SK-N-SH (cell line): ENCODE measurements at regions not wholly inside any gene's neighbourhood (a gene's known extent, or its start where the extent isn't known, plus 50 kb on each side); places are given as distances from the start of the nearest gene placed in this dataset.

Experiments
- CTCF ChIA-PET: fragments of 300-600, 350-600 bp; formaldehyde crosslinking; extraction: SDS; loops from one replicate; lab custom pipeline; 2021; lab: Yijun Ruan, JAX
- POLR2A ChIA-PET: fragments of 350-600 bp; sonication (Branson Sonifier 250); formaldehyde crosslinking; extraction: SDS; loops from one replicate; lab custom pipeline; 2020; ENCODE audit warnings: antibody characterized with exemption, inconsistent platforms; lab: Yijun Ruan, JAX
- DNase-seq: peaks from one replicate; pipeline ENCODE4 v3.0.0; 2012
- H2AFZ ChIP-seq: fragments of 200-600 bp; sonication (generic); 2 replicates; pipeline ENCODE4 v1.8.1; 2016; ENCODE audit warnings: antibody characterized with exemption, mild to moderate bottlenecking, low read depth
- H3F3A ChIP-seq: fragments of 200-600 bp; sonication (generic); replicated peaks from 2 replicates; pipeline ENCODE3; 2016; ENCODE audit warnings: antibody characterized with exemption, mild to moderate bottlenecking; ENCODE audit not compliant: insufficient read depth
- H3K27ac ChIP-seq, 2 experiments: fragments of 200-500 bp in 1 of 2; fragments of 200-600 bp in 1 of 2; sonication (Bioruptor generic) in 1 of 2; sonication (generic), shearing (Covaris generic) in 1 of 2; 2 replicates each; pipeline versions ENCODE4 v1.5.1 to v1.6.1; 2014 to 2016; ENCODE audit warnings: low read depth in 2 of 2, inconsistent platforms in 1 of 2, low read length in 1 of 2, mild to moderate bottlenecking in 1 of 2, mixed read lengths in 1 of 2
- H3K27me3 ChIP-seq: fragments of 200-600 bp; sonication (generic), shearing (Covaris generic); 2 replicates; pipeline ENCODE4 v1.6.1; 2016; ENCODE audit warnings: mixed run types; ENCODE audit not compliant: insufficient read depth
- H3K36me3 ChIP-seq, 2 experiments: fragments of 200-500 bp in 1 of 2; fragments of 200-600 bp in 1 of 2; sonication (Bioruptor generic) in 1 of 2; sonication (generic) in 1 of 2; replicated peaks in 1 of 2; 2 replicates each; pipeline versions ENCODE3 to v1.5.1; 2014 to 2016; ENCODE audit warnings: low read length in 1 of 2, mild to moderate bottlenecking in 1 of 2; ENCODE audit not compliant: insufficient read depth in 2 of 2, control insufficient read depth in 1 of 2
- H3K4me1 ChIP-seq, 2 experiments: fragments of 200-500 bp in 1 of 2; fragments of 200-600 bp in 1 of 2; sonication (Bioruptor generic) in 1 of 2; sonication (generic), shearing (Covaris generic) in 1 of 2; 2 replicates each; pipeline versions ENCODE4 v1.5.1 to v1.6.1; 2014 to 2016; ENCODE audit warnings: low read depth in 1 of 2, low read length in 1 of 2, mixed run types in 1 of 2; ENCODE audit not compliant: insufficient read depth in 2 of 2, control insufficient read depth in 1 of 2
- H3K4me2 ChIP-seq: fragments of 200-600 bp; sonication (generic), shearing (Covaris generic); 2 replicates; pipeline ENCODE4 v1.6.1; 2017; ENCODE audit warnings: mixed run types
- H3K4me3 ChIP-seq, 2 experiments: fragments of 200-500 bp in 1 of 2; fragments of 200-600 bp in 1 of 2; sonication (Bioruptor generic) in 1 of 2; sonication (generic), shearing (Covaris generic) in 1 of 2; 2 replicates each; pipeline versions ENCODE4 v1.5.1 to v1.8.1; 2014 to 2016; ENCODE audit warnings: low read depth in 2 of 2, inconsistent platforms in 1 of 2, low read length in 1 of 2, mild to moderate bottlenecking in 1 of 2, mixed read lengths in 1 of 2, moderate library complexity in 1 of 2
- H3K79me2 ChIP-seq: fragments of 200-600 bp; sonication (generic); 2 replicates; pipeline ENCODE4 v1.8.1; 2017; ENCODE audit warnings: mild to moderate bottlenecking; ENCODE audit not compliant: insufficient read depth
- H3K9ac ChIP-seq: fragments of 200-600 bp; sonication (generic); 2 replicates; pipeline ENCODE4 v1.6.1; 2017; ENCODE audit warnings: mixed run types
- H3K9me2 ChIP-seq: fragments of 200-600 bp; sonication (generic); 2 replicates; pipeline ENCODE4 v1.6.1; 2017; ENCODE audit warnings: mixed run types
- H3K9me3 ChIP-seq: fragments of 200-600 bp; sonication (generic); 2 replicates; pipeline ENCODE4 v1.6.1; 2017; ENCODE audit warnings: mixed run types, mild to moderate bottlenecking, moderate library complexity
- H4K20me1 ChIP-seq: fragments of 200-600 bp; sonication (generic); 2 replicates; pipeline ENCODE4 v1.6.1; 2017; ENCODE audit warnings: mild to moderate bottlenecking, mixed run types; ENCODE audit not compliant: insufficient read depth
- CTCF ChIP-seq: fragments of 200-600 bp; sonication (generic); IDR thresholded peaks from 2 replicates; pipeline ENCODE4 v1.6.1; 2017; ENCODE audit warnings: antibody characterized with exemption, mild to moderate bottlenecking, moderate library complexity
- EP300 ChIP-seq, 2 experiments: IDR thresholded peaks; 2 replicates each; pipeline versions ENCODE4 v1.4.0 to v1.6.1; 2012; ENCODE audit warnings: borderline replicate concordance in 1 of 2, low read depth in 1 of 2, low read length in 1 of 2
- EZH2phosphoT487 ChIP-seq: fragments of 200-600 bp; sonication (generic); IDR thresholded peaks from 2 replicates; pipeline ENCODE4 v1.6.1; 2017; ENCODE audit warnings: low read depth, mixed run types, mild to moderate bottlenecking, antibody characterized with exemption, moderate library complexity, borderline replicate concordance
- FOXJ3 ChIP-seq: sonication (generic); formaldehyde crosslinking; IDR thresholded peaks from 2 replicates; pipeline ENCODE4 v1.5.1; 2020; ENCODE audit warnings: mild to moderate bottlenecking, missing genetic modification reagents
- FOXM1 ChIP-seq: IDR thresholded peaks from 2 replicates; pipeline ENCODE4 v1.4.0; 2012; ENCODE audit warnings: low read depth, mild to moderate bottlenecking
- GATA2 ChIP-seq: sonication (generic); formaldehyde crosslinking; IDR thresholded peaks from 2 replicates; pipeline ENCODE4 v1.5.0; 2020; ENCODE audit warnings: mild to moderate bottlenecking, missing genetic modification reagents
- JUND ChIP-seq: IDR thresholded peaks from 2 replicates; pipeline ENCODE4 v1.4.0; 2012
- MEF2A ChIP-seq: IDR thresholded peaks from 2 replicates; pipeline ENCODE4 v1.4.0; 2012; ENCODE audit warnings: low read depth, borderline replicate concordance
- MXI1 ChIP-seq: IDR thresholded peaks from 2 replicates; pipeline ENCODE4 v1.6.1; 2012; ENCODE audit warnings: mild to moderate bottlenecking, low read depth, low read length, improper control_type of control experiment
- PBX3 ChIP-seq: IDR thresholded peaks from 2 replicates; pipeline ENCODE4; 2012
- RAD21 ChIP-seq: IDR thresholded peaks from 2 replicates; pipeline ENCODE4 v1.6.1; 2012; ENCODE audit warnings: mild to moderate bottlenecking, low read length
- REST ChIP-seq: IDR thresholded peaks from 2 replicates; pipeline ENCODE4 v1.6.1; 2012; ENCODE audit warnings: mild to moderate bottlenecking, low read depth, low read length, moderate library complexity
- TCF12 ChIP-seq: IDR thresholded peaks from 2 replicates; pipeline ENCODE4 v1.4.0; 2012
- ZBTB33 ChIP-seq: IDR thresholded peaks from 2 replicates; pipeline ENCODE4 v1.4.0; 2012; ENCODE audit warnings: low read depth, borderline replicate concordance
- WGBS: methylation state at CpG from one replicate; pipeline ENCODE4 v1.1.6; 2017; ENCODE audit warnings: low lambda C conversion rate; 5-methylcytosine and 5-hydroxymethylcytosine counted together

DNA sequence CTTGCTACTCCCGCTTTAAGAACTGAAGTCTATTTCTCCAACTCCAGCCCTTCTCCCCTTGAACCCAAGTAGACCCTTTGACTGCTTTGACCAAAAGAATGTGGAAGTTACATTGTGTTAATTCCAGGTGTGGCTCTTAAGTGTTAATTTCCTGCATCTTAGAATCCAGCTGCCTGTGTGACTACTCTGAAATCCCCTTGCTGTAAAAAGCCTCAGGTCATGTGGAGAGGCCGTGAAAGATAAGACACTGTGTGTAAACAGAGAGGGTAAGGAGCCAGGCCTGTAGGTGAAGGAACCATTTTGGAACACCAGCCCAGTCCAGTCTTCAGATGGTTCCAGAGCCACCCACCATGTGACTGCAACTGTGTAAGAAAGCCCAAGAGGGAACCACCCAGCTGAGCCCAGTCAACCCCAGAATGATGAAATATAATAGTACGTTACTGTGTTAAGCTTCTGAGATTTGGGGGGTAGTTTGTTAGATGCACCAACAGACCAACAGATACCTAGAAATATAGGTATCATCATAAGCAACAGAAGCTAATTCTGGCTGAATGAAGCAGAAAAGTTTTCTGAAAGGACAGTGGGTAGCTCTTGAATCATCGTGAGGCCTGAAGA is 59.4 kb upstream of the CCDC112 start:
- no peaks in the 10 kb centered on the region for H3K9me3 ChIP-seq
- H3K4me1 ChIP-seq: peaks cover 0 to 11% of the 10 kb centered on the region in 2 experiments; a peak in 3 of 4 replicates
- no peaks in the 10 kb centered on the region for H3K36me3 ChIP-seq
- no peak for DNase-seq
- H3K4me2 ChIP-seq: no peak overlapping the region
- no peak for TF ChIP-seq RAD21
- TF ChIP-seq FOXJ3: no peak
- TF ChIP-seq TCF12: no peak
- TF ChIP-seq ZBTB33: no peak
- TF ChIP-seq PBX3: no peak
- TF ChIP-seq JUND: no peak
- TF ChIP-seq MEF2A: no peak
- no peak for TF ChIP-seq EZH2phosphoT487
- TF ChIP-seq GATA2 (CRISPR knock-in tag): no peak
- TF ChIP-seq EP300 (IDR thresholded peaks at IDR 0.05; ENCODE audit: borderline replicate concordance in 1 of 2, low read depth in 1 of 2, low read length in 1 of 2): no peak
- TF ChIP-seq CTCF: no peak
- no peak for TF ChIP-seq MXI1
- TF ChIP-seq FOXM1: no peak
- TF ChIP-seq REST: no peak
- no peak overlapping the region for H3K27ac ChIP-seq
- H3K9ac ChIP-seq: no peak overlapping the region
- H3K79me2 ChIP-seq: no peaks in the 10 kb centered on the region
- no peak overlapping the region for H3K4me3 ChIP-seq
- peaks cover 6% of the 10 kb centered on the region for H3F3A ChIP-seq
- H4K20me1 ChIP-seq: no peaks in the 10 kb centered on the region
- ChIA-PET CTCF (no interaction called here), POLR2A (no interaction called here)
- H3K9me2 ChIP-seq: no peaks in the 10 kb centered on the region
- 89% methylated on average over 4 of the region's 4 CpGs for WGBS
- no peak overlapping the region for H2AFZ ChIP-seq
- H3K27me3 ChIP-seq: no peaks in the 10 kb centered on the region
